K562 (cell line): ENCODE measurements at regions not wholly inside any gene's neighbourhood (a gene's known extent, or its start where the extent isn't known, plus 50 kb on each side); places are given as distances from the start of the nearest gene placed in this dataset.

ENCODE experiments used
- ATAC-seq: fragments of 200-7000 bp; cut with Tn5 transposase; 3 replicates; pipeline ENCODE4 v1.9.1; 2020; ENCODE audit warnings: moderate library complexity
- BruUV-seq: library from RNA; stranded (reverse); fragments of 400-500 nt; replicated peaks from 2 replicates; lab custom pipeline; 2021; lab: Mats Ljungman, UMichigan
- CTCF ChIA-PET: fragments of 300-600 bp; formaldehyde crosslinking; extraction: SDS; loops from one replicate; lab custom pipeline; 2021; ENCODE audit warnings: low intra/inter-chr PET ratio; lab: Yijun Ruan, JAX
- POLR2A ChIA-PET: fragments of 300-600, 350-650 bp; sonication (Branson Sonifier 250); formaldehyde crosslinking; extraction: SDS; loops from one replicate; lab custom pipeline; 2021; ENCODE audit warnings: antibody characterized with exemption, inconsistent platforms; lab: Yijun Ruan, JAX
- DNase-seq, 4 experiments: peaks; one replicate each; pipeline versions ENCODE4 v3.0.0 to v3.0.0-alpha.2; 2011 to 2018; ENCODE audit warnings: low spot score in 3 of 4, mixed read lengths in 3 of 4; ENCODE audit errors: extremely low read depth in 1 of 4
- FAIRE-seq: peaks from 2 replicates; lab custom pipeline; 2011; peaks lifted over from hg19 to GRCh38; lab: Jason Lieb, UNC
- H2AFZ ChIP-seq: 2 replicates; pipeline ENCODE4 v1.6.0; 2011; ENCODE audit warnings: low read depth, low read length, control low read depth, inconsistent platforms
- H3K27ac ChIP-seq: fragments of 200-600 bp; 3 replicates; pipeline ENCODE4 v1.8.0; 2011; ENCODE audit warnings: low read depth, mild to moderate bottlenecking, control low read depth, inconsistent platforms, low read length, moderate library complexity, mixed read lengths; ENCODE audit errors: extremely low read depth
- H3K27me3 ChIP-seq, 2 experiments: fragments of 300-600 bp in 1 of 2; 2 replicates in 1 of 2; 3 replicates in 1 of 2; pipeline versions ENCODE4 v1.6.0 to v1.8.0; 2011; ENCODE audit warnings: inconsistent platforms in 2 of 2, low read length in 2 of 2, mild to moderate bottlenecking in 1 of 2, mixed read lengths in 1 of 2, moderate library complexity in 1 of 2; ENCODE audit not compliant: control insufficient read depth in 2 of 2, insufficient read depth in 2 of 2
- H3K36me3 ChIP-seq: fragments of 300-600 bp; 3 replicates; pipeline ENCODE4 v1.8.0; 2011; ENCODE audit warnings: mild to moderate bottlenecking, low read length, inconsistent platforms; ENCODE audit not compliant: control insufficient read depth, insufficient read depth
- H3K4me1 ChIP-seq, 2 experiments: fragments of 200-600 bp in 1 of 2; replicated peaks in 1 of 2; 2 replicates in 1 of 2; 3 replicates in 1 of 2; pipeline versions ENCODE4 v1.5.1 to v1.8.0; 2011; ENCODE audit warnings: inconsistent platforms in 2 of 2, low read length in 2 of 2, mild to moderate bottlenecking in 1 of 2, mixed read lengths in 1 of 2, moderate library complexity in 1 of 2; ENCODE audit not compliant: control insufficient read depth in 2 of 2, insufficient read depth in 2 of 2
- H3K4me2 ChIP-seq: 2 replicates; pipeline ENCODE4 v1.6.1; 2011; ENCODE audit warnings: low read length, control low read depth, inconsistent platforms, mixed read lengths; ENCODE audit not compliant: insufficient read depth
- H3K4me3 ChIP-seq: fragments of 200-600 bp; sonication (generic), shearing (Covaris generic); 2 replicates; pipeline ENCODE4 v1.5.1; 2016; ENCODE audit warnings: control low read depth, inconsistent platforms
- H3K79me2 ChIP-seq: fragments of 200-600 bp; 3 replicates; pipeline ENCODE4 v1.8.0; 2011; ENCODE audit warnings: low read length, inconsistent platforms; ENCODE audit not compliant: control insufficient read depth, insufficient read depth
- H3K9ac ChIP-seq, 2 experiments: 2 replicates each; pipeline versions ENCODE4 v1.6.0 to v1.6.1; 2011; ENCODE audit warnings: low read depth in 2 of 2, low read length in 2 of 2, control low read depth in 1 of 2, inconsistent platforms in 1 of 2, mild to moderate bottlenecking in 1 of 2, mixed read lengths in 1 of 2; ENCODE audit not compliant: insufficient read depth in 1 of 2
- H3K9me1 ChIP-seq: one replicate; pipeline ENCODE4 v1.6.0; 2011; ENCODE audit warnings: inconsistent platforms, mild to moderate bottlenecking, low read length, moderate library complexity; ENCODE audit not compliant: control insufficient read depth, insufficient read depth
- H3K9me3 ChIP-seq: replicated peaks from 2 replicates; pipeline ENCODE4 v1.5.1; 2011; ENCODE audit warnings: low read depth, low read length, inconsistent platforms; ENCODE audit not compliant: control insufficient read depth, insufficient read depth
- H4K20me1 ChIP-seq: replicated peaks from 2 replicates; pipeline ENCODE4 v1.6.1; 2011; ENCODE audit warnings: low read length, inconsistent platforms, mixed read lengths; ENCODE audit not compliant: control insufficient read depth, insufficient read depth
- BRD9 ChIP-seq: fragments of 450-650 bp; IDR thresholded peaks from 2 replicates; pipeline ENCODE4 v1.6.1; 2018; ENCODE audit warnings: low read depth; ENCODE audit not compliant: partially characterized antibody
- CXXC5 ChIP-seq: fragments of 250-450 bp; sonication (Bioruptor Pico); IDR thresholded peaks from 2 replicates; pipeline ENCODE4 v1.8.0; 2022; ENCODE audit warnings: inconsistent platforms, mild to moderate bottlenecking, moderate library complexity
- DNMT1 ChIP-seq: fragments of 450-650 bp; IDR thresholded peaks from 2 replicates; pipeline ENCODE4 v1.6.1; 2016; ENCODE audit warnings: antibody characterized with exemption, mild to moderate bottlenecking
- MAFF ChIP-seq: IDR thresholded peaks from 2 replicates; pipeline ENCODE4 v1.6.1; 2012; ENCODE audit warnings: low read length, improper control_type of control experiment
- MEIS2 ChIP-seq: fragments of 450-650 bp; IDR thresholded peaks from 2 replicates; pipeline ENCODE4 v1.6.1; 2014; ENCODE audit warnings: mild to moderate bottlenecking; ENCODE audit not compliant: partially characterized antibody
- NONO ChIP-seq, 2 experiments: fragments of 200-400 bp in 1 of 2; fragments of 450-650 bp in 1 of 2; formaldehyde crosslinking in 1 of 2; IDR thresholded peaks; 2 replicates each; pipeline ENCODE4 v1.6.1; 2017; ENCODE audit warnings: low read depth in 2 of 2, mild to moderate bottlenecking in 2 of 2, moderate library complexity in 2 of 2, low read length in 1 of 2
- SAFB2 ChIP-seq: fragments of 200-400 bp; formaldehyde crosslinking; IDR thresholded peaks from 2 replicates; pipeline ENCODE4 v1.6.1; 2018; ENCODE audit warnings: borderline replicate concordance, low read length, low read depth, moderate library complexity; ENCODE audit not compliant: severe bottlenecking
- YY1 ChIP-seq, 3 experiments: IDR thresholded peaks; 2 replicates each; pipeline ENCODE4 v1.6.1; 2011; ENCODE audit warnings: low read length in 2 of 3, mild to moderate bottlenecking in 2 of 3, moderate library complexity in 2 of 3, borderline replicate concordance in 1 of 3, control low read depth in 1 of 3, low read depth in 1 of 3; ENCODE audit not compliant: insufficient read depth in 3 of 3, insufficient replicate concordance in 2 of 3, control insufficient read depth in 1 of 3, insufficient read length in 1 of 3; ENCODE audit errors: extremely low read depth in 1 of 3
- ZKSCAN1 ChIP-seq: fragments of 150-350 bp; IDR thresholded peaks from 2 replicates; pipeline ENCODE4 v1.6.1; 2016; ENCODE audit warnings: low read depth, low read length
- WGBS: fragments of 100-300 bp; shearing (Covaris generic); methylation state at CpG from one replicate; pipeline ENCODE4 v1.1.6; 2016; ENCODE audit warnings: low coverage, mixed read lengths; ENCODE audit not compliant: insufficient coverage; ENCODE audit errors: missing lambda C conversion rate; 5-methylcytosine and 5-hydroxymethylcytosine counted together
- in situ Hi-C: fragments of 300-500 bp; cut with MboI; formaldehyde crosslinking; loops from 4 replicates; pipeline ENCODE4 v1.15.0; 2018; ENCODE audit warnings: inconsistent platforms, mixed read lengths
- intact Hi-C: fragments of 100-400 bp; cut with micrococcal nuclease; formaldehyde crosslinking; loops from 2 replicates; pipeline ENCODE4 v1.14.2; 2022

DNA sequence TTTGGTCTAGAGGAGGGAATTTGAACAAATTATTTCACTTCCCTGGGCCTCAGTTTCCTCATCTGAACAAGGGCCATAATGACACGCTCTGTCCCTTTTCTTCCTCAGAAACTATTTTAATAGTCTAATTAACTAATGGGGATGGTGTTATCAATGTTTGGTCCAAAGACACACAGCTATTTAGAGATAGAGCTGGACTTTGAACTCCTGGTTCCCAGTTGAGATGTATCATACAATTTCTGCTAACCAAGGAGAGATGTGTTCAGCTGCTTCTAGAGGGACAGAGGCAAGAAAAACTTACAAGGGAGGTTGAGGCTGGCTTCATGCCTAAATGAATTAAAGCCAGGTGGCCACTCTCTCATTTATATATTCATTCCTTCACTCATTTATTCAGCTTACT lies 90.6 kb upstream of the CLINT1 start:
- ATAC-seq (no peak), DNase-seq (no peak)
- no peaks in the 10 kb centered on the region for H3K9me1 ChIP-seq
- H3K36me3 ChIP-seq: no peaks in the 10 kb centered on the region
- H3K4me3 ChIP-seq: no peak overlapping the region
- H3K4me1 ChIP-seq: no peaks in the 10 kb centered on the region; a peak in 3 of 5 replicates
- intact Hi-C loops (loop anchor here (2.0 kb wide), 2 partner anchors 95 to 129 kb away; no protein-coding TSS in a partner anchor), in situ Hi-C loops (no loop called here)
- H3K27me3 ChIP-seq: peaks cover 4 to 5% of the 10 kb centered on the region in 2 experiments; a peak in 3 of 5 replicates
- no peak overlapping the region for H3K4me2 ChIP-seq
- H3K9me3 ChIP-seq: no peaks in the 10 kb centered on the region
- H4K20me1 ChIP-seq: no peaks in the 10 kb centered on the region
- H3K9ac ChIP-seq: peak overlapping the region in 1 of 2 experiments; percentile 64; a peak in 1 of 4 replicates
- no peak for TF ChIP-seq MEIS2
- TF ChIP-seq CXXC5 (CRISPR knock-in tag): no peak
- no peak for TF ChIP-seq DNMT1
- TF ChIP-seq, all 486 proteins: peak for 0
- ChIA-PET POLR2A (interaction anchor here (0.6 to 1.7 kb wide), 3 partner anchors 17 to 104 kb away, joined by 4 to 7 read pairs (median 6); no protein-coding TSS in a partner anchor), CTCF (interaction anchor here (1.4 to 1.8 kb wide), 3 partner anchors 129 to 187 kb away, joined by 4 to 17 read pairs (median 7); no protein-coding TSS in a partner anchor)
- H3K27ac ChIP-seq: no peak overlapping the region
- WGBS: 67% methylated on average over 1 of the region's 1 CpG
- no TSS peak for BruUV-seq
- no peaks in the 10 kb centered on the region for H3K79me2 ChIP-seq
- no peak for FAIRE-seq
- H2AFZ ChIP-seq: 0 out of 2 replicates have a peak overlapping the region, but pooled peaks have one; percentile 49

DNA sequence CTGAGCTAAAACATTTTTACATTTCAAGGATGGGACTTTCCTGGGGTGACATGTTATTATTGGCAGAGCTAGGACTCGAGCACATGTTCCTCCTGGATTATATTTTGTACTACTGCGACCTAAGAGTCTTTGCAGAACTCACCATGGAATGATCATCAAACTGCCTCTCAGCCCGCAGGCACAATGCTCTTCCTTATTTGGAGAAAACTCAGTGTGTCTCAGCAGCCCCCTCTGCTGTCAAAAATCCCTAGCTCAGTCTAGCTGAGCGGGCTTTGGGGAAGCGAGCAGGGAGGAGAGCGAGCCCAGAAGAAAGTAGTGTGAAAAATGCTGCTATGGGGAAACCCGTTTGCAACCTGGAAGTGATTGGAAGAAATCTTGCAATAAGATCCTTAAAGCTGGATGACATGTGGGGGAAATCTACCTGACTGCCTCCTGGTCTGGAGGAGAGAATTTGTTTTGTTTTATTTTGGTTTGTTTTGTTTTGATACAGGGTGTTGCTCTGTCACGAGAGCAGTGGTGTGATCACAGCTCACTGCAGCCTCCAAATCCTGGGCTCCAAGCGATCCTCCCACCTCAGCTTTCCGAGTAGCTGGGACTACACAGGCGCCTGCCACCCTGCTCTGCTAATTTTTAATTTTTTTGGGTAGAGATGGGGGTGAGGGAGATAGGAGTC lies 89.9 kb upstream of the CLINT1 start:
- peak; percentile 32 to 91 (median 50) for DNase-seq
- ATAC-seq: peak; percentile 99
- H3K36me3 ChIP-seq: no peaks in the 10 kb centered on the region
- intact Hi-C loops: loop anchor here (1.0 to 2.0 kb wide), 3 partner anchors 94 to 187 kb away; no protein-coding TSS in a partner anchor
- no peaks in the 10 kb centered on the region for H3K79me2 ChIP-seq
- POLR2A ChIA-PET: interaction anchor here (0.6 to 1.7 kb wide), 5 partner anchors 18 to 103 kb away, joined by 3 to 7 read pairs (median 4); no protein-coding TSS in a partner anchor
- H3K4me2 ChIP-seq: peak overlapping the region; percentile 32
- H3K9ac ChIP-seq: peak overlapping the region in 1 of 2 experiments; percentile 64; a peak in 2 of 4 replicates
- no peaks in the 10 kb centered on the region; a peak in 3 of 5 replicates for H3K4me1 ChIP-seq
- in situ Hi-C loops: no loop called here
- CTCF ChIA-PET: interaction anchor here (1.1 to 1.8 kb wide), 4 partner anchors 93 to 186 kb away, joined by 4 to 17 read pairs (median 6); no protein-coding TSS in a partner anchor
- H4K20me1 ChIP-seq: no peaks in the 10 kb centered on the region
- H3K27ac ChIP-seq: peak overlapping the region; percentile 20; the same call in 1 of the 3 replicates
- WGBS: 1% methylated on average over 11 of the region's 11 CpGs
- H3K4me3 ChIP-seq: no peak overlapping the region
- peak; percentile 95 for FAIRE-seq
- H3K27me3 ChIP-seq: peaks cover 4 to 5% of the 10 kb centered on the region in 2 experiments; a peak in 3 of 5 replicates
- no TSS peak for BruUV-seq
- peak overlapping the region; percentile 49 for H2AFZ ChIP-seq
- H3K9me3 ChIP-seq: no peaks in the 10 kb centered on the region
- H3K9me1 ChIP-seq: no peaks in the 10 kb centered on the region
- TF ChIP-seq BRD9: no peak
- no peak for TF ChIP-seq ZKSCAN1
- TF ChIP-seq SAFB2: no peak
- TF ChIP-seq NONO (IDR thresholded peaks at IDR 0.05; ENCODE audit: low read depth in 2 of 2, low read length in 1 of 2): no peak
- TF ChIP-seq MAFF: no peak
- TF ChIP-seq YY1 (IDR thresholded peaks at IDR 0.05; ENCODE audit: borderline replicate concordance in 1 of 3, control insufficient read depth in 1 of 3, extremely low read depth in 1 of 3, insufficient read depth in 3 of 3, insufficient read length in 1 of 3, insufficient replicate concordance in 2 of 3, low read depth in 1 of 3, low read length in 2 of 3): no peak
